ENCODE measurements at regions not wholly inside any gene's neighbourhood (a gene's known extent, or its start where the extent isn't known, plus 50 kb on each side); places are given as distances from the start of the nearest gene placed in this dataset.

GRCh38 chr16:52235186-52235585 lies 311.8 kb downstream of the TOX3 start:
- DNase-seq (ENCODE audit: low spot score), result no peak

GRCh38 chr16:52234626-52235025 lies 312.3 kb downstream of the TOX3 start:
- no peak for DNase-seq (ENCODE audit: low spot score)

GRCh38 chr16:52229471-52229870 lies 317.5 kb downstream of the TOX3 start:
- no peak for DNase-seq (ENCODE audit: low spot score)

GRCh38 chr16:52227851-52228250 lies 319.1 kb downstream of the TOX3 start:
- no peak for DNase-seq (ENCODE audit: low spot score)

GRCh38 chr16:52212841-52213240 lies 334.1 kb downstream of the TOX3 start:
- DNase-seq (ENCODE audit: low spot score), result no peak

GRCh38 chr16:52209227-52209626 lies 337.7 kb downstream of the TOX3 start:
- no peak for DNase-seq (ENCODE audit: low spot score)

GRCh38 chr16:52203096-52203495 lies 343.8 kb downstream of the TOX3 start:
- DNase-seq (ENCODE audit: low spot score), result peak; percentile 20

- DNase-seq (ENCODE audit: low spot score), result peak; percentile 58
These were observed 353.5 kb downstream of the TOX3 start for GRCh38 chr16:52193441-52193840.

GRCh38 chr16:52191531-52192134 lies 355.3 kb downstream of the TOX3 start:
- peak; percentile 86 for DNase-seq (ENCODE audit: low spot score)

- no peak for DNase-seq (ENCODE audit: low spot score)
These were observed 362.6 kb downstream of the TOX3 start for GRCh38 chr16:52184336-52184735.

- no peak for DNase-seq (ENCODE audit: low spot score)
These were observed 364.1 kb downstream of the TOX3 start for GRCh38 chr16:52182840-52183239.

- no peak for DNase-seq (ENCODE audit: low spot score)
These were observed 372.8 kb downstream of the TOX3 start for GRCh38 chr16:52174168-52174567.

GRCh38 chr16:52171481-52171880 lies 375.5 kb downstream of the TOX3 start:
- DNase-seq (ENCODE audit: low spot score), result no peak

- DNase-seq (ENCODE audit: low spot score), result no peak
These were observed 379.6 kb downstream of the TOX3 start for GRCh38 chr16:52167328-52167727.

- DNase-seq (ENCODE audit: low spot score), result no peak
These were observed 381.0 kb downstream of the TOX3 start for GRCh38 chr16:52165961-52166360.

- no peak for DNase-seq (ENCODE audit: low spot score)
These were observed 397.9 kb downstream of the TOX3 start for GRCh38 chr16:52149003-52149402.

- DNase-seq (ENCODE audit: low spot score), result no peak
These were observed 405.1 kb downstream of the TOX3 start for GRCh38 chr16:52141871-52142270.

- no peak for DNase-seq (ENCODE audit: low spot score)
These were observed 418.6 kb downstream of the TOX3 start for GRCh38 chr16:52128361-52128760.

GRCh38 chr16:52123842-52124241 lies 423.1 kb downstream of the TOX3 start:
- DNase-seq (ENCODE audit: low spot score), result no peak

GRCh38 chr16:52123061-52123839 lies 423.7 kb downstream of the TOX3 start:
- no peak for DNase-seq (ENCODE audit: low spot score)

- DNase-seq (ENCODE audit: low spot score), result no peak
These were observed 429.8 kb downstream of the TOX3 start for GRCh38 chr16:52117171-52117570.

- peak; percentile 39 for DNase-seq (ENCODE audit: low spot score)
These were observed 432.6 kb downstream of the TOX3 start for GRCh38 chr16:52114379-52114778.

- DNase-seq (ENCODE audit: low spot score), result no peak
These were observed 433.3 kb downstream of the TOX3 start for GRCh38 chr16:52113533-52114183.
